Esophagus squamous epithelium (tissue), 4 donors: ENCODE measurements at regions not wholly inside any gene's neighbourhood (a gene's known extent, or its start where the extent isn't known, plus 50 kb on each side); places are given as distances from the start of the nearest gene placed in this dataset.

Experiments
- CTCF ChIP-seq, 6 experiments: fragments of 450-650 bp in 4 of 6; fragments of 200-600 bp in 2 of 6; sonication (generic) in 2 of 6; IDR thresholded peaks; one replicate each; pipeline ENCODE4 v1.5.1; 2016 to 2019; ENCODE audit warnings: antibody characterized with exemption in 6 of 6, mild to moderate bottlenecking in 4 of 6, moderate library complexity in 4 of 6
- POLR2A ChIP-seq, 4 donors: fragments of 450-650 bp; IDR thresholded peaks; one replicate each; pipeline ENCODE4 v1.6.1; 2017; ENCODE audit warnings: antibody characterized with exemption in 4 of 4, mild to moderate bottlenecking in 4 of 4, moderate library complexity in 3 of 4

GRCh38 chr2:181139831-181140230, 159.4 kb downstream of the UBE2E3 start:
- no peak for TF ChIP-seq POLR2A (IDR thresholded peaks at IDR 0.05)
- no peak for TF ChIP-seq CTCF (IDR thresholded peaks at IDR 0.05)
